ENCODE measurements at regions not wholly inside any gene's neighbourhood (a gene's known extent, or its start where the extent isn't known, plus 50 kb on each side); places are given as distances from the start of the nearest gene placed in this dataset.

GRCh38 chr3:181330821-181331563 is 341.5 kb upstream of the DNAJC19 start:
- Histone ChIP-seq H3K27me3 (ENCODE audit: control insufficient read depth, insufficient read depth, low read length) (no peaks in the 10 kb centered on the region), H3K36me3 (ENCODE audit: control insufficient read depth in 2 of 3, insufficient read depth in 3 of 3, low read length in 3 of 3) (no peaks in the 10 kb centered on the region), H3K27ac (ENCODE audit: low read depth in 2 of 2, low read length in 2 of 2) (no peak overlapping the region), H3K4me3 (ENCODE audit: low read length in 3 of 3) (no peak overlapping the region), H3K9ac (ENCODE audit: low read length in 3 of 3) (no peak overlapping the region), H3K9me3 (ENCODE audit: control insufficient read depth in 2 of 3, insufficient read depth in 1 of 3, low read length in 3 of 3) (no peaks in the 10 kb centered on the region), H3K4me1 (ENCODE audit: control insufficient read depth in 2 of 3, insufficient read depth in 2 of 3, low read depth in 1 of 3, low read length in 3 of 3) (no peaks in the 10 kb centered on the region)
- TF ChIP-seq, protein P1, sequence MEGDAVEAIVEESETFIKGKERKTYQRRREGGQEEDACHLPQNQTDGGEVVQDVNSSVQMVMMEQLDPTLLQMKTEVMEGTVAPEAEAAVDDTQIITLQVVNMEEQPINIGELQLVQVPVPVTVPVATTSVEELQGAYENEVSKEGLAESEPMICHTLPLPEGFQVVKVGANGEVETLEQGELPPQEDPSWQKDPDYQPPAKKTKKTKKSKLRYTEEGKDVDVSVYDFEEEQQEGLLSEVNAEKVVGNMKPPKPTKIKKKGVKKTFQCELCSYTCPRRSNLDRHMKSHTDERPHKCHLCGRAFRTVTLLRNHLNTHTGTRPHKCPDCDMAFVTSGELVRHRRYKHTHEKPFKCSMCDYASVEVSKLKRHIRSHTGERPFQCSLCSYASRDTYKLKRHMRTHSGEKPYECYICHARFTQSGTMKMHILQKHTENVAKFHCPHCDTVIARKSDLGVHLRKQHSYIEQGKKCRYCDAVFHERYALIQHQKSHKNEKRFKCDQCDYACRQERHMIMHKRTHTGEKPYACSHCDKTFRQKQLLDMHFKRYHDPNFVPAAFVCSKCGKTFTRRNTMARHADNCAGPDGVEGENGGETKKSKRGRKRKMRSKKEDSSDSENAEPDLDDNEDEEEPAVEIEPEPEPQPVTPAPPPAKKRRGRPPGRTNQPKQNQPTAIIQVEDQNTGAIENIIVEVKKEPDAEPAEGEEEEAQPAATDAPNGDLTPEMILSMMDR (IDR thresholded peaks at IDR 0.05; ENCODE audit: borderline replicate concordance, extremely low read depth, insufficient read depth): no peak
- FAIRE-seq (no peak), DNase-seq (no peak)
- intact Hi-C loops (cut with DNase I): no loop called here

GRCh38 chr3:181330257-181330656 is 340.7 kb upstream of the DNAJC19 start:
- Histone ChIP-seq H3K4me3 (ENCODE audit: low read length in 3 of 3) (no peak overlapping the region), H3K27ac (ENCODE audit: low read depth in 2 of 2, low read length in 2 of 2) (no peak overlapping the region), H3K27me3 (ENCODE audit: control insufficient read depth, insufficient read depth, low read length) (no peaks in the 10 kb centered on the region), H3K4me1 (ENCODE audit: control insufficient read depth in 2 of 3, insufficient read depth in 2 of 3, low read depth in 1 of 3, low read length in 3 of 3) (no peaks in the 10 kb centered on the region), H3K9me3 (ENCODE audit: control insufficient read depth in 2 of 3, insufficient read depth in 1 of 3, low read length in 3 of 3) (no peaks in the 10 kb centered on the region), H3K36me3 (ENCODE audit: control insufficient read depth in 2 of 3, insufficient read depth in 3 of 3, low read length in 3 of 3) (no peaks in the 10 kb centered on the region), H3K9ac (ENCODE audit: low read length in 3 of 3) (no peak overlapping the region)
- no peak for FAIRE-seq
- intact Hi-C loops (cut with DNase I): no loop called here
- TF ChIP-seq, protein P1 (IDR thresholded peaks at IDR 0.05; ENCODE audit: borderline replicate concordance, extremely low read depth, insufficient read depth): no peak
- DNase-seq: no peak

DNA sequence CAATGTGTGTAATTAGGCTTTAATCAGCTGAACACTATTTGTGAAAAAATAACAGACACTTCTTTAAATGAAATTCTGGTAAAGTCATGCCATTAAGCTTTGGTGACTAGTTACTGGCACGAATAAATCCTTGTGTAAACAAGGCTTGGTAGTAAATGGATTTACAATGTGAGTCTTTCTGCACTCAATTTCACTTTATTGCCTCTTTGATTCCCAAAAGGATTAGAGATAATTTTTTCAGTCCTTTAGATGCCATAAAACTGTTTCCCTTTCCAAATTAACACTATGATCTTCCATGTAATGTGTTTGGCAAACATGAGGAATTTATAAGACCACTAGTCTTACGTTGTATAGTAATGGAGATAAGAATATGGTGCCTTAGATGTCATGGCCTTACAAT is 339.5 kb upstream of the DNAJC19 start:
- intact Hi-C loops (cut with DNase I): no loop called here

More for the DNA sequence above, 339.5 kb upstream of the DNAJC19 start:
- H3K4me3 ChIP-seq (ENCODE audit: low read length in 3 of 3): no peak overlapping the region
- H3K27ac ChIP-seq (ENCODE audit: low read depth in 2 of 2, low read length in 2 of 2): no peak overlapping the region
- no peaks in the 10 kb centered on the region for H3K4me1 ChIP-seq (ENCODE audit: control insufficient read depth in 2 of 3, insufficient read depth in 2 of 3, low read depth in 1 of 3, low read length in 3 of 3)
- TF ChIP-seq, protein P1 (IDR thresholded peaks at IDR 0.05; ENCODE audit: borderline replicate concordance, extremely low read depth, insufficient read depth): no peak
- no peak for DNase-seq
- FAIRE-seq: no peak
- H3K9me3 ChIP-seq (ENCODE audit: control insufficient read depth in 2 of 3, insufficient read depth in 1 of 3, low read length in 3 of 3): no peaks in the 10 kb centered on the region
- H3K36me3 ChIP-seq (ENCODE audit: control insufficient read depth in 2 of 3, insufficient read depth in 3 of 3, low read length in 3 of 3): no peaks in the 10 kb centered on the region
- H3K9ac ChIP-seq (ENCODE audit: low read length in 3 of 3): no peak overlapping the region
- no peaks in the 10 kb centered on the region for H3K27me3 ChIP-seq (ENCODE audit: control insufficient read depth, insufficient read depth, low read length)

Measured in kidney (tissue), 13 donors.